SK-N-SH (cell line): ENCODE measurements at regions not wholly inside any gene's neighbourhood (a gene's known extent, or its start where the extent isn't known, plus 50 kb on each side); places are given as distances from the start of the nearest gene placed in this dataset.

Source experiments
- CTCF ChIA-PET: fragments of 300-600, 350-600 bp; formaldehyde crosslinking; extraction: SDS; loops from one replicate; lab custom pipeline; 2021; lab: Yijun Ruan, JAX
- POLR2A ChIA-PET: fragments of 350-600 bp; sonication (Branson Sonifier 250); formaldehyde crosslinking; extraction: SDS; loops from one replicate; lab custom pipeline; 2020; ENCODE audit warnings: antibody characterized with exemption, inconsistent platforms; lab: Yijun Ruan, JAX
- DNase-seq: peaks from one replicate; pipeline ENCODE4 v3.0.0; 2012
- H2AFZ ChIP-seq: fragments of 200-600 bp; sonication (generic); 2 replicates; pipeline ENCODE4 v1.8.1; 2016; ENCODE audit warnings: antibody characterized with exemption, mild to moderate bottlenecking, low read depth
- H3F3A ChIP-seq: fragments of 200-600 bp; sonication (generic); replicated peaks from 2 replicates; pipeline ENCODE3; 2016; ENCODE audit warnings: antibody characterized with exemption, mild to moderate bottlenecking; ENCODE audit not compliant: insufficient read depth
- H3K27ac ChIP-seq, 2 experiments: fragments of 200-500 bp in 1 of 2; fragments of 200-600 bp in 1 of 2; sonication (Bioruptor generic) in 1 of 2; sonication (generic), shearing (Covaris generic) in 1 of 2; 2 replicates each; pipeline versions ENCODE4 v1.5.1 to v1.6.1; 2014 to 2016; ENCODE audit warnings: low read depth in 2 of 2, inconsistent platforms in 1 of 2, low read length in 1 of 2, mild to moderate bottlenecking in 1 of 2, mixed read lengths in 1 of 2
- H3K27me3 ChIP-seq: fragments of 200-600 bp; sonication (generic), shearing (Covaris generic); 2 replicates; pipeline ENCODE4 v1.6.1; 2016; ENCODE audit warnings: mixed run types; ENCODE audit not compliant: insufficient read depth
- H3K36me3 ChIP-seq, 2 experiments: fragments of 200-500 bp in 1 of 2; fragments of 200-600 bp in 1 of 2; sonication (Bioruptor generic) in 1 of 2; sonication (generic) in 1 of 2; replicated peaks in 1 of 2; 2 replicates each; pipeline versions ENCODE3 to v1.5.1; 2014 to 2016; ENCODE audit warnings: low read length in 1 of 2, mild to moderate bottlenecking in 1 of 2; ENCODE audit not compliant: insufficient read depth in 2 of 2, control insufficient read depth in 1 of 2
- H3K4me1 ChIP-seq, 2 experiments: fragments of 200-500 bp in 1 of 2; fragments of 200-600 bp in 1 of 2; sonication (Bioruptor generic) in 1 of 2; sonication (generic), shearing (Covaris generic) in 1 of 2; 2 replicates each; pipeline versions ENCODE4 v1.5.1 to v1.6.1; 2014 to 2016; ENCODE audit warnings: low read depth in 1 of 2, low read length in 1 of 2, mixed run types in 1 of 2; ENCODE audit not compliant: insufficient read depth in 2 of 2, control insufficient read depth in 1 of 2
- H3K4me2 ChIP-seq: fragments of 200-600 bp; sonication (generic), shearing (Covaris generic); 2 replicates; pipeline ENCODE4 v1.6.1; 2017; ENCODE audit warnings: mixed run types
- H3K4me3 ChIP-seq, 2 experiments: fragments of 200-500 bp in 1 of 2; fragments of 200-600 bp in 1 of 2; sonication (Bioruptor generic) in 1 of 2; sonication (generic), shearing (Covaris generic) in 1 of 2; 2 replicates each; pipeline versions ENCODE4 v1.5.1 to v1.8.1; 2014 to 2016; ENCODE audit warnings: low read depth in 2 of 2, inconsistent platforms in 1 of 2, low read length in 1 of 2, mild to moderate bottlenecking in 1 of 2, mixed read lengths in 1 of 2, moderate library complexity in 1 of 2
- H3K79me2 ChIP-seq: fragments of 200-600 bp; sonication (generic); 2 replicates; pipeline ENCODE4 v1.8.1; 2017; ENCODE audit warnings: mild to moderate bottlenecking; ENCODE audit not compliant: insufficient read depth
- H3K9ac ChIP-seq: fragments of 200-600 bp; sonication (generic); 2 replicates; pipeline ENCODE4 v1.6.1; 2017; ENCODE audit warnings: mixed run types
- H3K9me2 ChIP-seq: fragments of 200-600 bp; sonication (generic); 2 replicates; pipeline ENCODE4 v1.6.1; 2017; ENCODE audit warnings: mixed run types
- H3K9me3 ChIP-seq: fragments of 200-600 bp; sonication (generic); 2 replicates; pipeline ENCODE4 v1.6.1; 2017; ENCODE audit warnings: mixed run types, mild to moderate bottlenecking, moderate library complexity
- H4K20me1 ChIP-seq: fragments of 200-600 bp; sonication (generic); 2 replicates; pipeline ENCODE4 v1.6.1; 2017; ENCODE audit warnings: mild to moderate bottlenecking, mixed run types; ENCODE audit not compliant: insufficient read depth
- ELF1 ChIP-seq: IDR thresholded peaks from 2 replicates; pipeline ENCODE4 v1.4.0; 2012
- EP300 ChIP-seq, 2 experiments: IDR thresholded peaks; 2 replicates each; pipeline versions ENCODE4 v1.4.0 to v1.6.1; 2012; ENCODE audit warnings: borderline replicate concordance in 1 of 2, low read depth in 1 of 2, low read length in 1 of 2
- FOSL2 ChIP-seq: IDR thresholded peaks from 2 replicates; pipeline ENCODE4 v1.4.0; 2012; ENCODE audit warnings: low read depth, mild to moderate bottlenecking, moderate library complexity, borderline replicate concordance
- FOXM1 ChIP-seq: IDR thresholded peaks from 2 replicates; pipeline ENCODE4 v1.4.0; 2012; ENCODE audit warnings: low read depth, mild to moderate bottlenecking
- JUND ChIP-seq: IDR thresholded peaks from 2 replicates; pipeline ENCODE4 v1.4.0; 2012
- MEF2A ChIP-seq: IDR thresholded peaks from 2 replicates; pipeline ENCODE4 v1.4.0; 2012; ENCODE audit warnings: low read depth, borderline replicate concordance
- MXI1 ChIP-seq: IDR thresholded peaks from 2 replicates; pipeline ENCODE4 v1.6.1; 2012; ENCODE audit warnings: mild to moderate bottlenecking, low read depth, low read length, improper control_type of control experiment
- NFIC ChIP-seq: IDR thresholded peaks from 2 replicates; pipeline ENCODE4 v1.4.0; 2012; ENCODE audit warnings: borderline replicate concordance
- NRF1 ChIP-seq: IDR thresholded peaks from 2 replicates; pipeline ENCODE4 v1.6.1; 2012; ENCODE audit warnings: low read depth, mild to moderate bottlenecking, low read length
- RAD21 ChIP-seq: IDR thresholded peaks from 2 replicates; pipeline ENCODE4 v1.6.1; 2012; ENCODE audit warnings: mild to moderate bottlenecking, low read length
- RCOR1 ChIP-seq: fragments of 150-350 bp; IDR thresholded peaks from 2 replicates; pipeline ENCODE4 v1.6.1; 2017; ENCODE audit warnings: antibody characterized with exemption, low read length
- SMC3 ChIP-seq: IDR thresholded peaks from 2 replicates; pipeline ENCODE4 v1.6.1; 2012; ENCODE audit warnings: low read depth, low read length, improper control_type of control experiment
- TCF12 ChIP-seq: IDR thresholded peaks from 2 replicates; pipeline ENCODE4 v1.4.0; 2012
- TEAD4 ChIP-seq: IDR thresholded peaks from 2 replicates; pipeline ENCODE4 v1.4.0; 2012; ENCODE audit warnings: mild to moderate bottlenecking, borderline replicate concordance; ENCODE audit not compliant: insufficient read depth
- WGBS: methylation state at CpG from one replicate; pipeline ENCODE4 v1.1.6; 2017; ENCODE audit warnings: low lambda C conversion rate; 5-methylcytosine and 5-hydroxymethylcytosine counted together
- TF ChIP-seq, protein P1 (sequence below): IDR thresholded peaks from 2 replicates; pipeline ENCODE4; 2012
- TF ChIP-seq, protein P2 (sequence below): fragments of 150-350 bp; IDR thresholded peaks from 2 replicates; pipeline ENCODE4 v1.6.1; 2016; ENCODE audit warnings: mild to moderate bottlenecking, low read depth, low read length
- TF ChIP-seq, protein P3 (sequence below): IDR thresholded peaks from 2 replicates; pipeline ENCODE4 v1.4.0; 2012; ENCODE audit warnings: low read depth
- TF ChIP-seq, protein P4 (sequence below): IDR thresholded peaks from 2 replicates; pipeline ENCODE4 v1.4.0; 2012; ENCODE audit warnings: low read depth, borderline replicate concordance

DNA sequence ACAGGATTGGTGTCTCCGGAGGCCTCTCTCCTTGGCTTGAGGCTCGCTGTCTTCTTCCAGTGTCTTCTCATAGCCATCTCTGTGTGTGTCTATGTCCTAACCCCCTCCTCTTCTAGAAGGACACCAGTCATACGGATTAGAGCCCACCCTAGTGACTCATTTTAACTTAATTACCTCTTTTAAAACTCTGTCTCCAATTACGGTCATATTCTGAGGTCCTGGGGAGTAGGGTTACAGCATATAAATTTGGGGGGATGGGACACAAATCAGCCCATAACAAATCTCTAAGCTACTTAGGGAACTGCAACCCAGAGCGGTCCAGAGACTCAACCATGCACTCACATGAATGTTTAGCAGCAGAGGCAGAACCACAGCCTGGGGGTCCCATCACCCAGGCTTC is 56.1 kb upstream of the SASH1 start:
- no peak overlapping the region for H3K4me3 ChIP-seq
- H3K9me3 ChIP-seq, result no peaks in the 10 kb centered on the region
- no peaks in the 10 kb centered on the region for H3K9me2 ChIP-seq
- TF ChIP-seq TCF12 (no peak), SMC3 (no peak), ELF1 (no peak), RCOR1 (no peak), NRF1 (no peak), FOSL2 (no peak), TEAD4 (no peak), EP300 (IDR thresholded peaks at IDR 0.05; ENCODE audit: borderline replicate concordance in 1 of 2, low read depth in 1 of 2, low read length in 1 of 2) (no peak), JUND (no peak), FOXM1 (no peak), RAD21 (no peak), MXI1 (no peak)
- TF ChIP-seq, protein P1, sequence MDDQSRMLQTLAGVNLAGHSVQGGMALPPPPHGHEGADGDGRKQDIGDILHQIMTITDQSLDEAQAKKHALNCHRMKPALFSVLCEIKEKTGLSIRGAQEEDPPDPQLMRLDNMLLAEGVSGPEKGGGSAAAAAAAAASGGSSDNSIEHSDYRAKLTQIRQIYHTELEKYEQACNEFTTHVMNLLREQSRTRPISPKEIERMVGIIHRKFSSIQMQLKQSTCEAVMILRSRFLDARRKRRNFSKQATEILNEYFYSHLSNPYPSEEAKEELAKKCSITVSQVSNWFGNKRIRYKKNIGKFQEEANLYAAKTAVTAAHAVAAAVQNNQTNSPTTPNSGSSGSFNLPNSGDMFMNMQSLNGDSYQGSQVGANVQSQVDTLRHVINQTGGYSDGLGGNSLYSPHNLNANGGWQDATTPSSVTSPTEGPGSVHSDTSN, result no peak
- TF ChIP-seq, protein P2, sequence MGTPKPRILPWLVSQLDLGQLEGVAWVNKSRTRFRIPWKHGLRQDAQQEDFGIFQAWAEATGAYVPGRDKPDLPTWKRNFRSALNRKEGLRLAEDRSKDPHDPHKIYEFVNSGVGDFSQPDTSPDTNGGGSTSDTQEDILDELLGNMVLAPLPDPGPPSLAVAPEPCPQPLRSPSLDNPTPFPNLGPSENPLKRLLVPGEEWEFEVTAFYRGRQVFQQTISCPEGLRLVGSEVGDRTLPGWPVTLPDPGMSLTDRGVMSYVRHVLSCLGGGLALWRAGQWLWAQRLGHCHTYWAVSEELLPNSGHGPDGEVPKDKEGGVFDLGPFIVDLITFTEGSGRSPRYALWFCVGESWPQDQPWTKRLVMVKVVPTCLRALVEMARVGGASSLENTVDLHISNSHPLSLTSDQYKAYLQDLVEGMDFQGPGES, result no peak
- TF ChIP-seq, protein P3, sequence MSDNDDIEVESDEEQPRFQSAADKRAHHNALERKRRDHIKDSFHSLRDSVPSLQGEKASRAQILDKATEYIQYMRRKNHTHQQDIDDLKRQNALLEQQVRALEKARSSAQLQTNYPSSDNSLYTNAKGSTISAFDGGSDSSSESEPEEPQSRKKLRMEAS, result no peak
- TF ChIP-seq, all 33 proteins: peak for 0
- CTCF ChIA-PET, result no interaction called here
- Histone ChIP-seq H3F3A (peaks cover 25% of the 10 kb centered on the region), H3K4me1 (peaks cover 0 to 8% of the 10 kb centered on the region in 2 experiments; a peak in 1 of 4 replicates), H3K36me3 (peaks cover 0 to 16% of the 10 kb centered on the region in 2 experiments), H2AFZ (no peak overlapping the region), H3K4me2 (0 out of 2 replicates have a peak overlapping the region, but pooled peaks have one; percentile 3), H3K27me3 (no peaks in the 10 kb centered on the region), H3K27ac (peak overlapping the region in 1 of 2 experiments; percentile 51; a peak in 1 of 4 replicates), H3K79me2 (peaks cover 97% of the 10 kb centered on the region), H3K9ac (no peak overlapping the region), H4K20me1 (peaks cover 4% of the 10 kb centered on the region; the same call in 1 of the 2 replicates)
- 56% methylated on average over 5 of the region's 5 CpGs for WGBS
- DNase-seq, result no peak
- POLR2A ChIA-PET, result no interaction called here

DNA sequence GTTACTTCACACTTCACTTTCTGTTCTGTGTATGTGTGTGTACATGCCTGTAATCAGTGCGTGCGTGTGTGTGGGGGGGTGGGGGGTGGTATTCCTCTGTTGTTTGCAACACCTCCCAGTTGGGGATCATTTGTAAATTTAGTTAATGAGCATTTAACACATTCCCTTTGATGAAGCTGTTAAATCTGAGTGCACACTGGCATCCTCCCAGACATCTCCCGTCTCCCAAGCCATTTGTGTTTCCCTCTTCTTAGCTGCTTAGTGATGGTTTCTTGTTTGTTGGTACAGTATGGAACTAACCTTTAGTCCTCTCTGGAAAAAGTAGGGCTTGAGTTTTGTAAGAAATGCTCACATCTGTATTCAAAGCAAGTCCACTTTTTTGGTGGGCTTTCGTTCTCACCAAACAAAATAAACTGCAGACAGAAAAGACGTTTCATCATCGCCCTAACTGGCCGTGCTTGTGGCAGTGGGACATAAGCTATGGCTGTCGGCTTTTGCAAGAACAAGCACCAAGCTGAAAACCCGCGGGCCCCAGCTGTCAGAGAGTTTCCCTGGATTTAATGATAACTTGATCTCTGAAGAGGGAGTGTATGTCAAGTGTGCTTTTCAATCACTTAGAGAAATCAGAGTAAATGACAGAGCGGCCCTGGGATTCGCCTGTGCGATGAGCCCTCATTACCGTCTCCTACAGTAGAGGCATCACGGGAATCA is 54.9 kb upstream of the SASH1 start:
- Histone ChIP-seq H3K27ac (peak overlapping the region in 1 of 2 experiments; percentile 67; a peak in 1 of 4 replicates), H3K9me3 (no peaks in the 10 kb centered on the region), H3F3A (peaks cover 37% of the 10 kb centered on the region), H3K9ac (no peak overlapping the region), H3K36me3 (peaks cover 0 to 15% of the 10 kb centered on the region in 2 experiments), H3K4me3 (no peak overlapping the region), H2AFZ (no peak overlapping the region), H3K79me2 (peaks cover 96% of the 10 kb centered on the region), H4K20me1 (peaks cover 4% of the 10 kb centered on the region; the same call in 1 of the 2 replicates), H3K4me1 (peaks cover 0 to 19% of the 10 kb centered on the region in 2 experiments; a peak in 1 of 4 replicates), H3K9me2 (no peaks in the 10 kb centered on the region), H3K27me3 (no peaks in the 10 kb centered on the region), H3K4me2 (no peak overlapping the region)
- 85% methylated on average over 15 of the region's 15 CpGs for WGBS
- ChIA-PET CTCF (interaction anchor here (0.9 kb wide), 1 partner anchor 23 kb away, joined by 3 read pairs; no protein-coding TSS in a partner anchor), POLR2A (no interaction called here)
- TF ChIP-seq EP300 (IDR thresholded peaks at IDR 0.05; ENCODE audit: borderline replicate concordance in 1 of 2, low read depth in 1 of 2, low read length in 1 of 2), result no peak
- no peak for TF ChIP-seq MEF2A
- no peak for TF ChIP-seq RCOR1
- no peak for TF ChIP-seq NFIC
- TF ChIP-seq, protein P4, sequence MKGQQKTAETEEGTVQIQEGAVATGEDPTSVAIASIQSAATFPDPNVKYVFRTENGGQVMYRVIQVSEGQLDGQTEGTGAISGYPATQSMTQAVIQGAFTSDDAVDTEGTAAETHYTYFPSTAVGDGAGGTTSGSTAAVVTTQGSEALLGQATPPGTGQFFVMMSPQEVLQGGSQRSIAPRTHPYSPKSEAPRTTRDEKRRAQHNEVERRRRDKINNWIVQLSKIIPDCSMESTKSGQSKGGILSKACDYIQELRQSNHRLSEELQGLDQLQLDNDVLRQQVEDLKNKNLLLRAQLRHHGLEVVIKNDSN, result no peak
- TF ChIP-seq FOSL2, result no peak
- TF ChIP-seq SMC3, result no peak
- TF ChIP-seq MXI1, result no peak
- TF ChIP-seq FOXM1, result no peak
- TF ChIP-seq TCF12, result no peak
- TF ChIP-seq, protein P1, result no peak
- no peak for DNase-seq
